KMS-11 (cell line): ENCODE measurements at regions not wholly inside any gene's neighbourhood (a gene's known extent, or its start where the extent isn't known, plus 50 kb on each side); places are given as distances from the start of the nearest gene placed in this dataset.
"Not testable (repeated sequence)": the region's sequence is repeated elsewhere in the genome, so short reads cannot be mapped to it uniquely, and the experiment has no call there.

Experiments
- H2AFZ ChIP-seq: fragments of 200-600 bp; sonication (generic); 2 replicates; pipeline ENCODE4 v1.6.1; 2016; ENCODE audit warnings: antibody characterized with exemption, mixed run types, low read depth
- H3K27ac ChIP-seq: fragments of 200-600 bp; sonication (generic); 2 replicates; pipeline ENCODE4 v1.6.1; 2016; ENCODE audit warnings: mild to moderate bottlenecking, mixed run types
- H3K27me3 ChIP-seq: fragments of 200-600 bp; sonication (generic); 2 replicates; pipeline ENCODE4 v1.6.1; 2017; ENCODE audit warnings: mild to moderate bottlenecking, low read depth, mixed run types, moderate library complexity; ENCODE audit not compliant: insufficient read depth
- H3K36me3 ChIP-seq: fragments of 200-600 bp; sonication (generic); 2 replicates; pipeline ENCODE4 v1.6.1; 2017; ENCODE audit warnings: mild to moderate bottlenecking, mixed run types; ENCODE audit not compliant: insufficient read depth
- H3K4me1 ChIP-seq: fragments of 200-600 bp; sonication (generic); 2 replicates; pipeline ENCODE4 v1.6.1; 2016; ENCODE audit warnings: mild to moderate bottlenecking, low read depth, mixed run types; ENCODE audit not compliant: poor library complexity, severe bottlenecking
- H3K4me2 ChIP-seq: fragments of 200-600 bp; sonication (generic); 2 replicates; pipeline ENCODE4 v1.7.0; 2016; ENCODE audit warnings: mild to moderate bottlenecking, mixed run types
- H3K4me3 ChIP-seq: fragments of 200-600 bp; sonication (generic); IDR thresholded peaks from 2 replicates; pipeline ENCODE4 v1.6.1; 2017; ENCODE audit warnings: low read depth, low read length, mixed read lengths; ENCODE audit not compliant: insufficient read depth
- H3K79me2 ChIP-seq: fragments of 200-600 bp; sonication (generic); 2 replicates; pipeline ENCODE4 v1.6.1; 2016; ENCODE audit warnings: low read depth, mixed run types; ENCODE audit not compliant: insufficient read depth
- H3K9ac ChIP-seq: fragments of 200-600 bp; sonication (generic); 2 replicates; pipeline ENCODE4 v1.6.1; 2016; ENCODE audit warnings: mild to moderate bottlenecking, mixed run types
- H4K20me1 ChIP-seq: fragments of 200-600 bp; sonication (generic); 2 replicates; pipeline ENCODE4 v1.6.1; 2016; ENCODE audit warnings: mild to moderate bottlenecking, mixed run types; ENCODE audit not compliant: insufficient read depth
- CTCF ChIP-seq: fragments of 200-600 bp; sonication (generic); conservative IDR thresholded peaks from 2 replicates; pipeline ENCODE4 v1.6.1; 2017; ENCODE audit warnings: low read depth, mild to moderate bottlenecking, antibody characterized with exemption, low read length, moderate library complexity, mixed read lengths

GRCh38 chr1:166489670-166490436 lies 323.1 kb upstream of the FAM78B start:
- peak overlapping the region; percentile 86 for H3K9ac ChIP-seq
- H3K4me3 ChIP-seq: peak overlapping the region; percentile 99
- peak overlapping the region; percentile 90 for H2AFZ ChIP-seq

GRCh38 chr1:166490437-166490991 lies 323.7 kb upstream of the FAM78B start:
- TF ChIP-seq CTCF: no peak
- Histone ChIP-seq H3K4me1 (peaks cover 18% of the 10 kb centered on the region), H3K27me3 (no peaks in the 10 kb centered on the region), H3K79me2 (no peaks in the 10 kb centered on the region), H3K27ac (peak overlapping the region; percentile 85), H3K4me3 (peak overlapping the region; percentile 99), H4K20me1 (no peaks in the 10 kb centered on the region), H3K36me3 (no peaks in the 10 kb centered on the region), H2AFZ (peak overlapping the region; percentile 90), H3K9ac (peak overlapping the region; percentile 86), H3K4me2 (peak overlapping the region; percentile 56)

More at GRCh38 chr1:166489670-166490436, 323.1 kb upstream of the FAM78B start:
- Histone ChIP-seq H3K27ac (peak overlapping the region; percentile 85), H3K27me3 (no peaks in the 10 kb centered on the region), H3K79me2 (no peaks in the 10 kb centered on the region), H3K4me1 (peaks cover 18% of the 10 kb centered on the region), H4K20me1 (no peaks in the 10 kb centered on the region), H3K36me3 (no peaks in the 10 kb centered on the region), H3K4me2 (peak overlapping the region; percentile 56)
- TF ChIP-seq CTCF: no peak

- H3K4me1 ChIP-seq: peaks cover 13% of the 10 kb centered on the region
- not testable (repeated sequence) for H4K20me1 ChIP-seq, H3K79me2 ChIP-seq, H3K9ac ChIP-seq, H3K4me3 ChIP-seq, H3K4me2 ChIP-seq, H3K27me3 ChIP-seq, H2AFZ ChIP-seq, H3K36me3 ChIP-seq, H3K27ac ChIP-seq
Observed at GRCh38 chr1:166493765-166494164, 327.0 kb upstream of the FAM78B start.

GRCh38 chr1:166507347-166507746 lies 331.9 kb upstream of the POGK start:
- H3K4me2 ChIP-seq: no peak overlapping the region
- H3K79me2 ChIP-seq: no peaks in the 10 kb centered on the region
- no peaks in the 10 kb centered on the region for H3K36me3 ChIP-seq
- H3K4me1 ChIP-seq: no peaks in the 10 kb centered on the region
- H3K27ac ChIP-seq: no peak overlapping the region
- no peak overlapping the region for H2AFZ ChIP-seq
- TF ChIP-seq CTCF: no peak
- H3K27me3 ChIP-seq: no peaks in the 10 kb centered on the region
- no peaks in the 10 kb centered on the region for H4K20me1 ChIP-seq
- no peak overlapping the region for H3K9ac ChIP-seq
- H3K4me3 ChIP-seq: no peak overlapping the region

- H2AFZ ChIP-seq: no peak overlapping the region
- H4K20me1 ChIP-seq: no peaks in the 10 kb centered on the region
- no peak overlapping the region for H3K4me2 ChIP-seq
- H3K27ac ChIP-seq: no peak overlapping the region
- no peak overlapping the region for H3K4me3 ChIP-seq
- H3K4me1 ChIP-seq: no peaks in the 10 kb centered on the region
- H3K36me3 ChIP-seq: no peaks in the 10 kb centered on the region
- H3K79me2 ChIP-seq: no peaks in the 10 kb centered on the region
- no peak for TF ChIP-seq CTCF
- no peak overlapping the region for H3K9ac ChIP-seq
- no peaks in the 10 kb centered on the region for H3K27me3 ChIP-seq
Observed at GRCh38 chr1:166511761-166512160, 327.5 kb upstream of the POGK start.
